ENCODE measurements at regions not wholly inside any gene's neighbourhood (a gene's known extent, or its start where the extent isn't known, plus 50 kb on each side); places are given as distances from the start of the nearest gene placed in this dataset.

- no peak for DNase-seq (ENCODE audit: low spot score)
- TF ChIP-seq CTCF (IDR thresholded peaks at IDR 0.05; ENCODE audit: extremely low read depth, missing control alignments), result no peak
Observed at GRCh38 chr21:16751695-16752474, 761.0 kb upstream of the CXADR start.

- TF ChIP-seq CTCF (IDR thresholded peaks at IDR 0.05; ENCODE audit: extremely low read depth, missing control alignments), result no peak
- DNase-seq (ENCODE audit: low spot score), result no peak
Observed at GRCh38 chr21:16752475-16752857, 760.4 kb upstream of the CXADR start.

GRCh38 chr21:16755061-16755460 lies 757.8 kb upstream of the CXADR start:
- no peak for DNase-seq (ENCODE audit: low spot score)
- TF ChIP-seq CTCF (IDR thresholded peaks at IDR 0.05; ENCODE audit: extremely low read depth, missing control alignments), result no peak

GRCh38 chr21:16767201-16767600 lies 745.6 kb upstream of the CXADR start:
- TF ChIP-seq CTCF (IDR thresholded peaks at IDR 0.05; ENCODE audit: extremely low read depth, missing control alignments), result no peak
- no peak for DNase-seq (ENCODE audit: low spot score)

- DNase-seq (ENCODE audit: low spot score), result no peak
- no peak for TF ChIP-seq CTCF (IDR thresholded peaks at IDR 0.05; ENCODE audit: extremely low read depth, missing control alignments)
Observed at GRCh38 chr21:16768096-16768495, 744.7 kb upstream of the CXADR start.

- DNase-seq (ENCODE audit: low spot score), result no peak
- no peak for TF ChIP-seq CTCF (IDR thresholded peaks at IDR 0.05; ENCODE audit: extremely low read depth, missing control alignments)
Observed at GRCh38 chr21:16770266-16770665, 742.6 kb upstream of the CXADR start.

GRCh38 chr21:16773206-16773605 lies 739.6 kb upstream of the CXADR start:
- TF ChIP-seq CTCF (IDR thresholded peaks at IDR 0.05; ENCODE audit: extremely low read depth, missing control alignments), result no peak
- DNase-seq (ENCODE audit: low spot score), result no peak

All from GM20000 (cell line).